NCI-H2227 (cell line): ENCODE measurements at regions not wholly inside any gene's neighbourhood (a gene's known extent, or its start where the extent isn't known, plus 50 kb on each side); places are given as distances from the start of the nearest gene placed in this dataset.

Experiments
- DNase-seq: peaks from one replicate; lab custom pipeline; 2025; ENCODE audit not compliant: unreplicated experiment; lab: John Stamatoyannopoulos, UW

DNA sequence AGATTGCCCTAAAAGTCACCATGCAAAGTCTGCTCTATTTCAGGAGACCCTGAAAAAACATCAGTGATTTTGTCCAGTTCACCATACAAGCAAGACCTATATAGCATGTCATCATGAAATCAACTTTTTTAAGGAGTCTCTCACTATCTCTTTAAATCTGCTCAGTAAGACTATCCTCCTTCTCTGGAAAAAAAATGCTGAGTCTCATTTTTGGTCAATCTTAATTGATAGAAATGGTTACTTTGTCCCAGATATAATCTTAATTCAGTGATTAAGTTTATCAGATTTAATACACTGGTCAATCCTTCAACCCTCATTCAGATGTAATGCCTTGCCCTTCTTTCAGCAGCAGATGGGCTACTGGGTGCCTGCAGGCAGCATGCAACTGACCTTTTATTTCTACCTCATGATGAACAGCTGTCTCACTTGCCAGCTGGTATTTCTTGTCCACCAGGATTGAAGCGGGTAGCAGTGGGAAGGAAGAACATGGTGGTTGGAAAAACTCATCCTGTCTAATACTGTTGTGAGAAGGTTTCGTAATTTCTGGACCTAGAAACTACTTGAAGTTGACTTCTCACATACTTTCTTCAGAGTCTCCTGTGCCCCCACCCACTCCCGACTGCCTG, 375.3 kb downstream of the DNAH5 start:
- DNase-seq: no peak

DNA sequence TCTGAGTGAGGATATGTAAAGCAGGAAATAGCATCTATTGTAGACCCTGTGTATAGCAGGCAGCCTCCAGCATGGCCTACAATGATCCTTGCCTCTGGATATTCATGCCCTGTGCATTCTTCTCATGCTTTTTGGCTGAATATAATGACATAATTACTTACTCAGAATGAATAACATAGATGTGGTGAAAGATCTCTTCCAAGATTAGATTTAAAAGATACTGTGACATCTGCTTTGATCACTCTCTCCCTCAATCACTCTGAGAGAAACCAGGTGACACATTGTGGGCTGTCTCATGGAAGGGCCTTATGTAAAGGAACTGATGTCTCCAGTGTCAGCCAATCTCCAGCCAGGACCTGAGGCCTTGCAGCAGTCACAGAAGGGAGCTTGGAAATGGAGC, 376.7 kb downstream of the DNAH5 start:
- no peak for DNase-seq

DNA sequence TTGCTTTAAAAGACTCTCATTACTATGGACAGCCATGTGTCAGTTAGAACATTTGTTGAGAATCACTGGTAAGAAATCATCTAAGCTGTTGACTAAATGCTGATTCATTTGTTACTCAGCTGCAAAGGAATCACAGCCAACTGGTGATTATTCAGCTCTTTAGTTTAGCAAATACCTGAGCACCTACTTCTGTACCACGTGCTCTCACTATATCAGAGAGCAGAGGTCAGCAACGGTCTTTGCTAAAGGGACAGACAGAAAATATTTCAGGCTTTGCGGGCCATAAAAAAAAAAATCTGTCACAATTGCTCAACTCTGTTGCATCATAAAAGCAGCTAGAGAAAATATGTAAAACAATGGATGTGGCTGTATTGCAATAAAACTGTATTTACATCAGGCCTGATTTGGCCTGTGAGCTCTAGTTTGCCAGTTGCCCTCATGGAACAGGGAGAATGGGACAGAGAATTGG, 377.6 kb downstream of the DNAH5 start:
- no peak for DNase-seq

GRCh38 chr5:13558408-13558807, 386.1 kb downstream of the DNAH5 start:
- no peak for DNase-seq

DNA sequence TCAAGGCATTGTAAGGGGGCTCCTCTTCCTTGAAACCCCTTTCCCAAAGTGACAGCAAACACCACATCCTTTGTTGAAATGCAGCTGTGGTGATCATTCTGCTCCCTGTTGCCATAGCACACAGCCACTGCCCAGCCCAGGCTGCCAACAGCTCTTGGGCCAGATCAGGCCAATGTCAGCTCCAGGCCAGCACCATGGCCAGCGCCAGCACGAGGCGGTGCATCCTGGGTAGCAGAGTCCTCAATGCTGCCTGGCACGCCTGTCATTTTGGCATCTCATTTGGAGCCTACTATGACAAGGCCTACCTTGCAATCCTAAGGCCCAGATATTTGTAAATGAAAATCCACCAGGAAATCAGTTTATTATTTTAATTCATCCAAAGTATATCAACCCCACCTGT, 390.6 kb downstream of the DNAH5 start:
- no peak for DNase-seq

DNA sequence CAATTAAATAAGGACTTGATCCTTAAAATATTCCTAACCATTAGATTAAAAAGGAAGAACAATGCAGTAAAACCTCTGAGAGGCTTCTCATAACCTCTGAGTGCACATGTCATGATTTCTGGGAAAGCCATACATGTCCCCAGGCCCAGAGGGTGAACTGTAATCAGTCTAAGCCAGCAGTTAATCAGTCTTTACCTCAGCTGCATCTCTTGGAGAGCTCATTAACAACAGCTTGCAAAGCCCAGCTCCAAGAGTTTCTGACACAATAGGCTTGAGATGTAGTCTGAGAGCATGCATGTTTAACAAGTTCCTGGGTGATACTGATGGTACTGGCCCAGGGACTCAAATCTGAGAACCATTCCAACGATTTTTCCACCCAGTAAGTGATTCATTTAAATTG, 392.1 kb downstream of the DNAH5 start:
- no peak for DNase-seq

- DNase-seq: no peak
Measured at GRCh38 chr5:13551645-13552044, 392.8 kb downstream of the DNAH5 start.

DNA sequence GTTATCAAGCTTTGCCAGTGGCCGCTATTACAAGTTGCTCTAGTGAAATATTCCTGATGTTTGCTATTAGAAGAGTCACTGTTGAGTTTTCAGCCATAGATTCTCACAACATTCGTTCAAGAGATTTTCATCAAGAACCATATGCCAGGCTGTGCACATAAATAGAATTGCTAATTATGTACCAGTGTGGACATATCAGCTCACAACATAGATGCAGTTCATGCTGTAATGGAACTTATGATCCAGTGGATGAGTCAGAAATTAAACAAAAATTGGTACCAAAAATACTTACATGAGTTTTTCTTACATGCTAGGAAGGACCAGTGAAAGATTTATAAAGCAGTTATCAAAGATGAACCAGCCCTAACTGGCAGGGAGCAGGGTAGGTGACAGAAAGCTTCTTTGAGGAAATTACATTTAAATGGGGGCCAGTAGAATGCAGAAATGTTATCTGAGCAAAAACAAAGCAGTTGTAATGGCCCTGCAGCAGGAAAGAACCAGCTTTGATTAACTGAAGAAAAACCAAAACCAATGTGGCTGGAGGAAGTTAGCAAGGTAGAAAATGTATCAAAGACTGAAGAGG, 404.2 kb downstream of the DNAH5 start:
- no peak for DNase-seq

DNA sequence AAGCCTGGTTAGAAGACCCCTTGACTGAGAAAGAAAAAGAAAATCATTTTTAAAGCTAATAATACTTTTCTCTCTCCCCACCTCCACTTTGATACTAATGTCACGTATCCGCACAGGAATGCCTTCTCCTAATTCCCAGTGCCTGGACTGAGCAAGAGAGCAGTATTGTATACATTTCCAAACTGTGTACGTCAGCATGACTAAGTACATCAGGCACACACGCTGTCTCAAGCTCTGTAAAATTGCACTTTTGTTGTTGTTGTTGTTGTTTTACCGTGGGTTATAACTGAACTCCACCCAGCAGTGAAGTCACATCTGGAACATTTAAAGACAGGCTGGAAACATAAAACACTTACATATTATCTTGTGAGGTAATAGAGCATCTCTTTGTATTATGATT, 407.6 kb downstream of the DNAH5 start:
- no peak for DNase-seq

GRCh38 chr5:13533833-13534232, 410.7 kb downstream of the DNAH5 start:
- DNase-seq: no peak

DNA sequence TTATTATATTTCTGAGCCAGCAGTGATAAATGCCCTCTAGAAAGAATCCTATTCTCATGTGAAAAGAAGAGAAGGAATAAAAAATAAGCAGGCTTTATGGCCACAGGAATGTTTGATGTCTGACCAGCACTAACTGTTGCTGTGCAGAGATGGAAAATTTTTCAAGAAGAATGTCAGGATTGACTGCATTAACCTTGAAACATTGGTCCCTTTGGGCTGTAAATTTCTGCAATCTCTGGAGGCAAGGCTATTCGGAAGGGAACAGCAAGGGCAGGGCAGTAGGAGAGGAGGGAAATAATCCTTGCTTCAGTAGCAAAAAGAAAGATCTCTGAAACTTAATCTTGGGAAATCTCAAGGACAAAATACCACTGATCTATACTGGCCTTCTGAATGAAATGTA, 415.2 kb downstream of the DNAH5 start:
- no peak for DNase-seq

DNA sequence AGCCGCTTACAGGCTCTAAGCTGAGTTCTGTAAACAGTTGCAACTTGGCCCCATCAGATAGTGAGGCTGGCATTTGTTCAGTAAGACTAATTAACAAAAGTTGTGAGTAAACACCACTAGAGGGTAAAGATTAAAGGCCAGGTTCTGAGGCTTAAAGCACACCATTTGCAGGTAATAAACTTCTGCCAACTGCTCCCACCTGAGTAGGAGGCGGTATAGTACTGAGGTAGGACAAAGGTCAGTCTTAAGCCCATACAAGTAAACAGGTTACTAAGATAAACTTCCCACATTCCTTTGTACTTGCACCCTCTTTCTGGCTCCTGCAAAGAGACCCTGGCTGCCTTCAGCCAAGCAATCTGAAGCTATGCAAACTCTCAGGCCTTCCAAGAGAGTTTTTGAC, 419.6 kb downstream of the DNAH5 start:
- DNase-seq: no peak

GRCh38 chr5:13519131-13519530, 425.4 kb downstream of the DNAH5 start:
- no peak for DNase-seq

GRCh38 chr5:13516195-13516594, 428.3 kb downstream of the DNAH5 start:
- no peak for DNase-seq

DNA sequence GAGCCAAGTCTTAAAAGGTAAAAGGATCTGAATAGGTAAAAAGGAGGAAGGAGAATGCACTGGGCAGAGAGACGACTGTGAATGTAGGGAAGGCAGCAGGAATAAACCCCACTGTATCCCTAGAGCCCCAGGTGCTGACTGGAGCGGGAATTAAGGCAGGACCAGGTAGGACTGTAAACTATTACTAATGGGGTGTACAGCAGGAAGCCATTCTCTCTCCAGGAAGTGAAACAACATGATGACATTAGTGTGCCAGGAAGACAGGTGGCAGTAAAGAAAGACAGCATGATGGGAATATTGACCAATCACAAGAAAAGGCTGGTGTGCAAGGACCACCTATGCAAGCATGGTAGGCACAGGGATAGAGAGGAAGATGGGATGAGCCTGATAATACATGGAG, 433.0 kb downstream of the DNAH5 start:
- DNase-seq: no peak

DNA sequence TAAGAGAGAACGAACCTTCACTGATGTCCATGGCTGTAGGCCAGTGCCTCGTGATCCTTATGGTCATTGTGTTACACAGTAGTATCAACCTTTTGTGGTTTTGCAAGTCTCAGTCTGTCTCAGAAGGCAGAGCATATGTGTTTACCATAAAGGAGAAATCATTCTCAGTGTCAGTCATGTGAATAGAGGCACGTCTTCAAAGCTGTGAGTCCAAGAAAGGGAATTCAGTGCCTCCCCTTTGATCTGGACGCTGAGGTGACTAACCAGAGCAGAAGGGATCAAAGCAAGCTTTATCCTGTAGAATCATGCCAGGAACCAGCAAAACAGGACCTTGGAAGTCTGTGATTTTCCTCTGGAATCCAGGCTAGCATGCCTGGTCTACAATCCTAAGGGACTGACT, 433.9 kb downstream of the DNAH5 start:
- no peak for DNase-seq

GRCh38 chr5:13508559-13508958, 435.9 kb downstream of the DNAH5 start:
- no peak for DNase-seq

DNA sequence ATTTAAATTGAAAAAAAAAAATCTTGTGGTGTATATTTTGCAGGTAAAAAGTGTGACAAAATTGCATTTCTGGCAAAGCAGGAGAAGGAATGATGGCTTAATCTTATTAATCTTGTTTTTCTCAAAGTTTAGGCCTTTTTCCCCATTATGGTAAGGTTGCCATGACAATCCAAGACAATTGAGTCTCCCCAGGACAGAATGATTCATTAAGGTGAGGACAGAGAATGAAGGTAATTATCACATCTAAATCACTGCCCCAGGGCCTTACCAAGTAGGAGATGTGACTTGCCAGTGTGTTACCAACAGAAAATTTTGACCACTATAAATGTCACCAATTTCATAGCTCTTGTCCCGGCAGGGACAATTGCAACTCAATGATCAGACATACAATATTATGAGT, 439.2 kb downstream of the DNAH5 start:
- DNase-seq: no peak

DNA sequence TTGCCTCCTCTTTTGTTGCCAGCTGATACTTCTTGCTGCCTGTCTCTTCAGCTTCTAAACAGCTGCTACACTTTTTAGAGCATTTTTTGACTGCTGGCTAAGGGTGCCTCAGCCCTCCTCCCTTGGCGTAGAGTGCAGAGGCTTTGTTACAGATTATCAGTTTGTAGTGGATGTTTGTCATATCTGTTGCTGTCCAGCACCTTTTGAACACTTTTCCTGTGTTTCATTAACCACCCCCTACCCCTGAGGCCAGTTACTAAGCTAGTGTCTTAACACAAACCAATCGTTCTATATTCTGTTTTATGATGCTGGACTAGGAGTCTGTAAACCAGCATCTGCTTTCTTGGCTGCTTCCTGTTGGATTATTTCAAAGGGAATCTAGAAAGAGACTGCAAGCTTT, 441.5 kb downstream of the DNAH5 start:
- DNase-seq: no peak

DNA sequence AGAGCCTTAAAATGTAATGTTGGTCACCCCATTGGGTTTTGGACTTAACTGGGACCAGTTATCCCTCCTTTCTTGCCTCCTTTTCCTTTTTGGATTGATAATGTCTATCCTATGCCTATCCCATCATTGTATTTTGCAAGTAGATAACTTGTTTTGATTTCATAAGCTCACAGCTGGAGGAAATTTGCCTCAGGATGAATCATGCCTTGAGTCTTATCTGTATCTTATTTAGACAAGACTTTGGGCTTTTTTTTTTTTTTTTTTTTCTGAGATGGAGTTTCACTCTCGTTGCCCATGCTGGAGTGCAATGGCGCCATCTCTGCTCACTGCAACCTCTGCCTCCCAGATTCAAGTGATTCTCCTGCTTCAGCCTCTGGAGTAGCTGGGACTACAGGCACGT, 443.3 kb downstream of the DNAH5 start:
- no peak for DNase-seq

DNA sequence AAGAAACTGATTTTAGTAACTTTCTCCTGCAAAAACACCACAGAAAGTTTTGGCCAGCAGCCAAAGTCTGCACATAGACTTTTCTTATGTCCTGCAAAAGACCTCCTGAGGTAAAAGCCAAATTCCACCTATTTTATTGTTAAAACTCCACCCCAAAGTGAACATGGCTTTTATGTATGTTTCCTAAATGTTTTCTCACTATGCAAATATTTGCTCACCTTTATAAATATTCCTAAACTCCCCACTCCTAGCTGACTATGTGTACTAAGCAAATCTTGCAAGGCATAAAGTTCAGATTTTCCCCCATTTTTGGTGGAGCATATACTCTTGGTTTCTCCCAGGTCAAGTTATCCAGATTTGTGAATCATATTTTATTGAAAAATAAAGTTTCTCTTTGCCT, 446.2 kb downstream of the DNAH5 start:
- DNase-seq: no peak

- no peak for DNase-seq
Measured at GRCh38 chr5:13488254-13488931, 456.1 kb downstream of the DNAH5 start.

DNA sequence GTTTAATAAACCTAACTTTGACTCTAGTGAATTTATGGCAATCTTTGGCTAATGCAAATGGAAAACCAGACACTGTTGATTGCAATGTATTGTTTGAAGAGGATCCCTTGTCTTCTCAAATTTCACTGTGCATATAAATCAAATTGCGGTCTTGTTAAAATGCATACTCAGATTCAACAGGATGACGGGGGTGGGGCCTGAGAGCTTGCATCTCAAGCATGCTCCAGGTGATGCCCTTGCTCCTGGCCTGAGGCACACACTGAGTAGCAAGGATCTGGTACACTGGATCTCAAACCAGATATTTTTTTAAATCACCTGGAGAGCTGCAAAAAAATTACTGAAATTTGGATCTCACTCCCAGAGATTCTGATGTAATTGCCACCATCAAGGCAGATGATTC, 463.7 kb downstream of the DNAH5 start:
- no peak for DNase-seq
